ENCODE measurements at regions not wholly inside any gene's neighbourhood (a gene's known extent, or its start where the extent isn't known, plus 50 kb on each side); places are given as distances from the start of the nearest gene placed in this dataset.

GRCh38 chr1:47559944-47560695, 122.3 kb downstream of the FOXD2 start:
- no peak for TF ChIP-seq EZH2 (IDR thresholded peaks at IDR 0.05; ENCODE audit: low read depth, unreplicated experiment)
- TF ChIP-seq CTCF (conservative IDR thresholded peaks at IDR 0.05; ENCODE audit: low read depth in 2 of 2): no peak
- no peak for TF ChIP-seq REST (IDR thresholded peaks at IDR 0.05; ENCODE audit: unreplicated experiment)
- no peak for TF ChIP-seq EZH2phosphoT487 (IDR thresholded peaks at IDR 0.05; ENCODE audit: unreplicated experiment)
- TF ChIP-seq POLR2AphosphoS5 (IDR thresholded peaks at IDR 0.05; ENCODE audit: low read depth): no peak
- TF ChIP-seq JUNB (IDR thresholded peaks at IDR 0.05; ENCODE audit: unreplicated experiment): no peak
- TF ChIP-seq ZNF114 (CRISPR knock-in tag; IDR thresholded peaks at IDR 0.05): no peak
- no peak for TF ChIP-seq CREB1 (CRISPR knock-in tag; IDR thresholded peaks at IDR 0.05; ENCODE audit: low read depth)
- TF ChIP-seq ZNF331 (CRISPR knock-in tag; IDR thresholded peaks at IDR 0.05; ENCODE audit: low read depth): no peak
- no peak for TF ChIP-seq ZNF462 (CRISPR knock-in tag; IDR thresholded peaks at IDR 0.05)
